ENCODE measurements at regions not wholly inside any gene's neighbourhood (a gene's known extent, or its start where the extent isn't known, plus 50 kb on each side); places are given as distances from the start of the nearest gene placed in this dataset.
"Not testable (repeated sequence)": the region's sequence is repeated elsewhere in the genome, so short reads cannot be mapped to it uniquely, and the experiment has no call there.

- Mint-ChIP-seq H3K27me3 (no peaks in the 10 kb centered on the region), H3K27ac (no peak overlapping the region), H3K9me3 (no peaks in the 10 kb centered on the region), H3K4me1 (ENCODE audit: unreplicated experiment) (no peaks in the 10 kb centered on the region), H3K4me3 (no peak overlapping the region), H3K36me3 (no peaks in the 10 kb centered on the region)
- TF ChIP-seq, protein P1, sequence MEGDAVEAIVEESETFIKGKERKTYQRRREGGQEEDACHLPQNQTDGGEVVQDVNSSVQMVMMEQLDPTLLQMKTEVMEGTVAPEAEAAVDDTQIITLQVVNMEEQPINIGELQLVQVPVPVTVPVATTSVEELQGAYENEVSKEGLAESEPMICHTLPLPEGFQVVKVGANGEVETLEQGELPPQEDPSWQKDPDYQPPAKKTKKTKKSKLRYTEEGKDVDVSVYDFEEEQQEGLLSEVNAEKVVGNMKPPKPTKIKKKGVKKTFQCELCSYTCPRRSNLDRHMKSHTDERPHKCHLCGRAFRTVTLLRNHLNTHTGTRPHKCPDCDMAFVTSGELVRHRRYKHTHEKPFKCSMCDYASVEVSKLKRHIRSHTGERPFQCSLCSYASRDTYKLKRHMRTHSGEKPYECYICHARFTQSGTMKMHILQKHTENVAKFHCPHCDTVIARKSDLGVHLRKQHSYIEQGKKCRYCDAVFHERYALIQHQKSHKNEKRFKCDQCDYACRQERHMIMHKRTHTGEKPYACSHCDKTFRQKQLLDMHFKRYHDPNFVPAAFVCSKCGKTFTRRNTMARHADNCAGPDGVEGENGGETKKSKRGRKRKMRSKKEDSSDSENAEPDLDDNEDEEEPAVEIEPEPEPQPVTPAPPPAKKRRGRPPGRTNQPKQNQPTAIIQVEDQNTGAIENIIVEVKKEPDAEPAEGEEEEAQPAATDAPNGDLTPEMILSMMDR (conservative IDR thresholded peaks at IDR 0.05): no peak
- DNase-seq (ENCODE audit: extremely low spot score, unreplicated experiment): no peak
Observed at GRCh38 chrX:92241249-92241648, 462.1 kb downstream of the PCDH11X start.

- no peaks in the 10 kb centered on the region for H3K4me1 Mint-ChIP-seq (ENCODE audit: unreplicated experiment)
- H3K9me3 Mint-ChIP-seq: no peaks in the 10 kb centered on the region
- no peaks in the 10 kb centered on the region for H3K27me3 Mint-ChIP-seq
- no peak overlapping the region for H3K4me3 Mint-ChIP-seq
- H3K36me3 Mint-ChIP-seq: no peaks in the 10 kb centered on the region
- no peak for DNase-seq (ENCODE audit: extremely low spot score, unreplicated experiment)
- no peak overlapping the region for H3K27ac Mint-ChIP-seq
- TF ChIP-seq, protein P1 (conservative IDR thresholded peaks at IDR 0.05): no peak
Observed at GRCh38 chrX:92247076-92247475, 467.9 kb downstream of the PCDH11X start.

- TF ChIP-seq, protein P1 (conservative IDR thresholded peaks at IDR 0.05): no peak
- no peaks in the 10 kb centered on the region for H3K4me1 Mint-ChIP-seq (ENCODE audit: unreplicated experiment)
- no peaks in the 10 kb centered on the region for H3K9me3 Mint-ChIP-seq
- H3K4me3 Mint-ChIP-seq: no peak overlapping the region
- no peak overlapping the region for H3K27ac Mint-ChIP-seq
- no peaks in the 10 kb centered on the region for H3K27me3 Mint-ChIP-seq
- DNase-seq (ENCODE audit: extremely low spot score, unreplicated experiment): no peak
- H3K36me3 Mint-ChIP-seq: no peaks in the 10 kb centered on the region
Observed at GRCh38 chrX:92249125-92249524, 469.9 kb downstream of the PCDH11X start.

- Mint-ChIP-seq H3K4me3 (no peak overlapping the region), H3K27ac (no peak overlapping the region), H3K27me3 (no peaks in the 10 kb centered on the region), H3K4me1 (ENCODE audit: unreplicated experiment) (no peaks in the 10 kb centered on the region), H3K36me3 (no peaks in the 10 kb centered on the region), H3K9me3 (peaks cover 13% of the 10 kb centered on the region)
- TF ChIP-seq, protein P1 (conservative IDR thresholded peaks at IDR 0.05): no peak
- DNase-seq (ENCODE audit: extremely low spot score, unreplicated experiment): no peak
Observed at GRCh38 chrX:92260102-92260501, 480.9 kb downstream of the PCDH11X start.

DNA sequence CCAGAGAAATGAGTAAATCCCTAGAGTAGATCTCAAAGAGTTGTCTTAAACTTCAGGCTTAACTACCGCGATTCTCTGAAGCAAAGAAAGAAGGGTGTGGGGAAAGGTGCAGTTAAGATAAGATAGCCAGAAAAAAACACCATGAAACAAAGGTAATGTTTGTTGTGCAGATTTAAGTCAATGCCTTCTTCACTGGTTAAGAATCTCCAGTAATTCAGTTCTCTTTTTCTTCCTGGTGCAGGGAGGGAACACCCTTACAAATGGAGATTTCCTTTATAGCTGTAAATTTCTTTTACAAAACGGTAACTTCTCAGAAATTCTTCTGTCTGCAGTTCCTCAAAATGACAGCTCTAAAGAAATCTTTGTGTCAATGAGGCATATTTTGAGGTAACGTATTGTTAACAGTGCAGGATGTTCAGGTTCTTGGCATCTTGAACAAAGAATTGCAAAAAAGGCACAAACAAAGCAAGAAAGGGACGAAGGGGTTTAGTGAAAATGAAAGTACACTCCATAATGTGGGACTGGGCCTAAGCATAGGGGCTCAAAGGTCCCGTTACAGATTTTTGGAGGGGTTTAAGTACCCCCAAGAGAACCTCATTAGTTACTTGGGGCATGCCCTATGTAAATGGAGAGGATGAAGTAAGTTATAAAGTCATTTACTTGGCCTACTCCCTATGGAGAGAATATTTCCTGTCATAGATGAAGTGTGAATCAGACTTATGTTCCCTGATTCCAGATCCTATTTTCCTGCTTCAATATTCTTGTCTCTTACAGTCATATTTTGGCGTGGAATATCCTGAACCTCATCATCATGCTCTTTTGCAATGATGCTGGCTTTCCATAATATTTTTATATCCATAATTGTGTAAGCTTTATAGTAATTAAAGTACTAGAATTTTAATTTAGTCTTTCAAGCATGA lies 492.0 kb downstream of the PCDH11X start:
- H3K27me3 Mint-ChIP-seq: no peaks in the 10 kb centered on the region
- peak overlapping the region; percentile 42 for H3K4me3 Mint-ChIP-seq
- H3K36me3 Mint-ChIP-seq: no peaks in the 10 kb centered on the region
- no peaks in the 10 kb centered on the region for H3K9me3 Mint-ChIP-seq
- peak overlapping the region; percentile 75 for H3K27ac Mint-ChIP-seq
- peaks cover 9% of the 10 kb centered on the region for H3K4me1 Mint-ChIP-seq (ENCODE audit: unreplicated experiment)
- DNase-seq (ENCODE audit: extremely low spot score, unreplicated experiment): no peak
- TF ChIP-seq, protein P1 (conservative IDR thresholded peaks at IDR 0.05): no peak

DNA sequence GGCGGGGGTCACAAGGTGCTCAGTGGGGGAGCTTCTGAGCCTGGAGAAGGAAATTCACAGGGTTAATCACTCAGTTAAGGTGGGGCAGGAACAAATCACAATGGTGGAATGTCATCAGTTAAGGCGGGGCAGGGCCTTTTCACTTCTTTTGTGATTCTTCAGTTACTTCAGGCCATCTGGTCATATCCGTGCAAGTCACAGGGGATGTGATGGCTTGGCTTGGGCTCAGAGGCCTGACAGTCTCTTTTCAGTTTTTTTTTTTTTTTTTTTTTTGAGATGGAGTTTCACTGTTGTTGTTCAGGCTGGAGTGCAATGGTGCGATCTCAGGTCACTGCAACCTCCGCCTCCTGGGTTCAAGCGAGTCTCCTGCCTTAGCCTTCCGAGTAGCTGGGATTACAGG lies 499.4 kb downstream of the PCDH11X start:
- not testable (repeated sequence) for H3K27me3 Mint-ChIP-seq; H3K9me3 Mint-ChIP-seq; H3K27ac Mint-ChIP-seq; H3K4me3 Mint-ChIP-seq; H3K36me3 Mint-ChIP-seq; DNase-seq (ENCODE audit: extremely low spot score, unreplicated experiment); H3K4me1 Mint-ChIP-seq (ENCODE audit: unreplicated experiment)

DNA sequence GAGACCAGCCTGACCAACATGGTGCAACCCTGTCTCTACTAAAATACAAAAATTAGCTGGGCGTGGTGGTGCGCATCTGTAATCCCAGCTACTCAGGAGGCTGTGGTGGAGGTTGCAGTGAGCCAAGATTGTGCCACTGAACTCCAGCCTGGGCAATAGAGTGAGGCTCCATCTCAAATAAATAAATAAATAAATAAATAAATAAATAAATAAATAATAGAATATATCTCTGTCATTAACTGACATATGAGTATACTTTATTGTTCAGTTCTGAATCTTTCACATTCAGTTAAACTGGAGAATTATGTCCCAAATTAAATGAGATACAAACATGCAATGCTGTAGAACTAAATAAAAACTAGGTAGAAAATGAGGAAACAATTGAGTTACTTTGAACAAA lies 501.2 kb downstream of the PCDH11X start:
- H3K27ac Mint-ChIP-seq; H3K4me1 Mint-ChIP-seq (ENCODE audit: unreplicated experiment); H3K9me3 Mint-ChIP-seq; H3K36me3 Mint-ChIP-seq; H3K4me3 Mint-ChIP-seq; DNase-seq (ENCODE audit: extremely low spot score, unreplicated experiment); H3K27me3 Mint-ChIP-seq: not testable (repeated sequence)
